ENCODE measurements at regions not wholly inside any gene's neighbourhood (a gene's known extent, or its start where the extent isn't known, plus 50 kb on each side); places are given as distances from the start of the nearest gene placed in this dataset.

GRCh38 chrX:39576041-39576872 lies 521.5 kb downstream of the BCOR start:
- Histone ChIP-seq H3K4me3 (ENCODE audit: low read length) (no peak overlapping the region), H3K27me3 (ENCODE audit: insufficient read depth, low read length) (no peaks in the 10 kb centered on the region), H3K9me3 (ENCODE audit: insufficient read depth, low read depth, low read length) (no peaks in the 10 kb centered on the region), H3K4me1 (ENCODE audit: insufficient read depth, low read length) (no peaks in the 10 kb centered on the region), H3K36me3 (ENCODE audit: insufficient read depth, low read length) (no peaks in the 10 kb centered on the region), H3K9ac (ENCODE audit: low read depth, low read length) (no peak overlapping the region), H3K27ac (ENCODE audit: low read depth, low read length) (no peak overlapping the region)
- 76% methylated on average over 28 of the region's 28 CpGs for WGBS

- Histone ChIP-seq H3K9me3 (ENCODE audit: insufficient read depth, low read depth, low read length) (no peaks in the 10 kb centered on the region), H3K4me3 (ENCODE audit: low read length) (no peak overlapping the region), H3K36me3 (ENCODE audit: insufficient read depth, low read length) (no peaks in the 10 kb centered on the region), H3K4me1 (ENCODE audit: insufficient read depth, low read length) (no peaks in the 10 kb centered on the region), H3K27ac (ENCODE audit: low read depth, low read length) (no peak overlapping the region), H3K9ac (ENCODE audit: low read depth, low read length) (no peak overlapping the region), H3K27me3 (ENCODE audit: insufficient read depth, low read length) (no peaks in the 10 kb centered on the region)
- 82% methylated on average over 10 of the region's 13 CpGs for WGBS
Observed at GRCh38 chrX:39577206-39577984, 520.4 kb downstream of the BCOR start.

- Histone ChIP-seq H3K36me3 (ENCODE audit: insufficient read depth, low read length) (no peaks in the 10 kb centered on the region), H3K9me3 (ENCODE audit: insufficient read depth, low read depth, low read length) (no peaks in the 10 kb centered on the region), H3K27ac (ENCODE audit: low read depth, low read length) (no peak overlapping the region), H3K4me3 (ENCODE audit: low read length) (no peak overlapping the region), H3K4me1 (ENCODE audit: insufficient read depth, low read length) (no peaks in the 10 kb centered on the region), H3K9ac (ENCODE audit: low read depth, low read length) (no peak overlapping the region), H3K27me3 (ENCODE audit: insufficient read depth, low read length) (no peaks in the 10 kb centered on the region)
- 90% methylated on average over 16 of the region's 16 CpGs for WGBS
Observed at GRCh38 chrX:39577985-39578869, 519.5 kb downstream of the BCOR start.

DNA sequence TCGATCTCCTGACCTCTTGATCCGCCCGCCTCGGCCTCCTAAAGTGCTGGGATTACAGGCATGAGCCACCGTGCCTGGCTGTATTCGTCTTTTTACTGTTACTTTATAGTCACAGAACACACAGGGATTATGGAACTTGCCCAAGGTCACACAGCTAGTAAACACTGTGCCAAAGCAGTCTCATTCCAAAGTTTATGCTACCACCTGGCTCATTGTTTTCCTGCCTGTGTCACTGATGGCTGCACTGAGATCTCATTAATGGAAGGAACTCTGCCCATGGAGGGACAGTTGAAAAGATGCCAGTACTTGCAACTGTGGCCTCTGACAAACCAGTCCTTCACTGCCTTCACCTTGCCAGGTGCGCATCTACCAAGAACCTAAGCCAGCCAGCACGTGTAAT lies 517.7 kb downstream of the BCOR start:
- Histone ChIP-seq H3K4me1 (ENCODE audit: insufficient read depth, low read length) (no peaks in the 10 kb centered on the region), H3K36me3 (ENCODE audit: insufficient read depth, low read length) (no peaks in the 10 kb centered on the region), H3K27ac (ENCODE audit: low read depth, low read length) (no peak overlapping the region), H3K9me3 (ENCODE audit: insufficient read depth, low read depth, low read length) (no peaks in the 10 kb centered on the region), H3K4me3 (ENCODE audit: low read length) (no peak overlapping the region), H3K27me3 (ENCODE audit: insufficient read depth, low read length) (no peaks in the 10 kb centered on the region), H3K9ac (ENCODE audit: low read depth, low read length) (no peak overlapping the region)
- WGBS = 94% methylated on average over 8 of the region's 8 CpGs

- no peak overlapping the region for H3K9ac ChIP-seq (ENCODE audit: low read depth, low read length)
- WGBS = 85% methylated on average over 3 of the region's 3 CpGs
Observed at GRCh38 chrX:39581411-39581810, 516.3 kb downstream of the BCOR start.

GRCh38 chrX:39582091-39582490 lies 515.7 kb downstream of the BCOR start:
- Histone ChIP-seq H3K9me3 (ENCODE audit: insufficient read depth, low read depth, low read length) (no peaks in the 10 kb centered on the region), H3K27me3 (ENCODE audit: insufficient read depth, low read length) (no peaks in the 10 kb centered on the region), H3K27ac (ENCODE audit: low read depth, low read length) (no peak overlapping the region), H3K4me1 (ENCODE audit: insufficient read depth, low read length) (no peaks in the 10 kb centered on the region), H3K36me3 (ENCODE audit: insufficient read depth, low read length) (no peaks in the 10 kb centered on the region), H3K4me3 (ENCODE audit: low read length) (no peak overlapping the region), H3K9ac (ENCODE audit: low read depth, low read length) (no peak overlapping the region)
- 94% methylated on average over 3 of the region's 3 CpGs for WGBS

More at GRCh38 chrX:39581411-39581810, 516.3 kb downstream of the BCOR start:
- H3K36me3 ChIP-seq (ENCODE audit: insufficient read depth, low read length) = no peaks in the 10 kb centered on the region
- no peaks in the 10 kb centered on the region for H3K27me3 ChIP-seq (ENCODE audit: insufficient read depth, low read length)
- no peaks in the 10 kb centered on the region for H3K9me3 ChIP-seq (ENCODE audit: insufficient read depth, low read depth, low read length)
- no peaks in the 10 kb centered on the region for H3K4me1 ChIP-seq (ENCODE audit: insufficient read depth, low read length)
- no peak overlapping the region for H3K27ac ChIP-seq (ENCODE audit: low read depth, low read length)
- H3K4me3 ChIP-seq (ENCODE audit: low read length) = no peak overlapping the region

DNA sequence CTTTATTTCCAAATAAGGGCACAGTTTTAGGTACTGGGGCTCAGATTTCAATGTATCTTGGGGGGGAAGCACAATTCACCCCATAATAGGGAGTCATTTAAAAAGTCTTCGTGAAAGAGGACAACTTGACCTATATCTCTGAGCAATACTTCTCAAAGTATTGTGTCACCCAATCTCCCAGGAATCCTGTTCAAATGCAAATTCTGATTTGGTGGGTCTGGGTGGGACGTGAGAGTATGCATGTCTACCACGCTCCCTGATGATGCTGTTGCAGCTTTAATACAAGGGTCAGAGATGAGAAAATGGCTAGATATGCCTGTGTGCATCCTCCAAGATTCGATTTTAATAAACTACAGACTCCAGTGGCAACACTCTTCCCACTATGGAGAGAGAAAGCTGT lies 514.8 kb downstream of the BCOR start:
- Histone ChIP-seq H3K9ac (ENCODE audit: low read depth, low read length) (no peak overlapping the region), H3K36me3 (ENCODE audit: insufficient read depth, low read length) (no peaks in the 10 kb centered on the region), H3K27me3 (ENCODE audit: insufficient read depth, low read length) (no peaks in the 10 kb centered on the region), H3K4me3 (ENCODE audit: low read length) (no peak overlapping the region), H3K4me1 (ENCODE audit: insufficient read depth, low read length) (no peaks in the 10 kb centered on the region), H3K9me3 (ENCODE audit: insufficient read depth, low read depth, low read length) (no peaks in the 10 kb centered on the region), H3K27ac (ENCODE audit: low read depth, low read length) (no peak overlapping the region)
- 64% methylated on average over 2 of the region's 4 CpGs for WGBS

GRCh38 chrX:39585808-39586207 lies 511.9 kb downstream of the BCOR start:
- no peaks in the 10 kb centered on the region for H3K4me1 ChIP-seq (ENCODE audit: insufficient read depth, low read length)
- no peaks in the 10 kb centered on the region for H3K27me3 ChIP-seq (ENCODE audit: insufficient read depth, low read length)
- no peaks in the 10 kb centered on the region for H3K9me3 ChIP-seq (ENCODE audit: insufficient read depth, low read depth, low read length)
- no peaks in the 10 kb centered on the region for H3K36me3 ChIP-seq (ENCODE audit: insufficient read depth, low read length)
- 99% methylated on average over 3 of the region's 3 CpGs for WGBS
- H3K9ac ChIP-seq (ENCODE audit: low read depth, low read length) = no peak overlapping the region
- H3K4me3 ChIP-seq (ENCODE audit: low read length) = no peak overlapping the region
- H3K27ac ChIP-seq (ENCODE audit: low read depth, low read length) = no peak overlapping the region

- no peaks in the 10 kb centered on the region for H3K36me3 ChIP-seq (ENCODE audit: insufficient read depth, low read length)
Observed at GRCh38 chrX:39586359-39586758, 511.4 kb downstream of the BCOR start.

DNA sequence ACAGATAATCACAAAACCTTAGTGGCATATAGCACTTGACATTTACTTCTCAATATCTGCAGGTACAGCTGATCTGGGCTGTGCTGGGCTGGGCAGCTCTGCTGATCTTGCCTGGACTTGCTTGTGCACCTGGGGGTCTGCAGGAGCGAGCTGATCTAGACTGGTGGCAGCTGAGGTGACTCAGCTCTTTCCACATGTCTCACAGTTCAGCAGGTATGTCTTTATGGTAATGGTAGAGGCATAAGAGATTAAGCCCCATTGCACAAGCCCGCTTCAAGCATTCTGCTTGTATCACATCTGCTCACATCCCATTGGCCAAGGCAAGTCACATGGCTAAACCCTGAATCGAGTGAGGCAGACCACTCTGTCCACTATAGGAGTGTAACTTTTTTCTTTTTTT lies 506.7 kb downstream of the BCOR start:
- H3K9me3 ChIP-seq (ENCODE audit: insufficient read depth, low read depth, low read length) = no peaks in the 10 kb centered on the region
- 89% methylated on average over 3 of the region's 3 CpGs for WGBS

More at GRCh38 chrX:39586359-39586758, 511.4 kb downstream of the BCOR start:
- Histone ChIP-seq H3K4me1 (ENCODE audit: insufficient read depth, low read length) (no peaks in the 10 kb centered on the region), H3K9ac (ENCODE audit: low read depth, low read length) (no peak overlapping the region), H3K9me3 (ENCODE audit: insufficient read depth, low read depth, low read length) (no peaks in the 10 kb centered on the region), H3K27me3 (ENCODE audit: insufficient read depth, low read length) (no peaks in the 10 kb centered on the region), H3K4me3 (ENCODE audit: low read length) (no peak overlapping the region), H3K27ac (ENCODE audit: low read depth, low read length) (no peak overlapping the region)
- WGBS = 93% methylated on average over 4 of the region's 4 CpGs

DNA sequence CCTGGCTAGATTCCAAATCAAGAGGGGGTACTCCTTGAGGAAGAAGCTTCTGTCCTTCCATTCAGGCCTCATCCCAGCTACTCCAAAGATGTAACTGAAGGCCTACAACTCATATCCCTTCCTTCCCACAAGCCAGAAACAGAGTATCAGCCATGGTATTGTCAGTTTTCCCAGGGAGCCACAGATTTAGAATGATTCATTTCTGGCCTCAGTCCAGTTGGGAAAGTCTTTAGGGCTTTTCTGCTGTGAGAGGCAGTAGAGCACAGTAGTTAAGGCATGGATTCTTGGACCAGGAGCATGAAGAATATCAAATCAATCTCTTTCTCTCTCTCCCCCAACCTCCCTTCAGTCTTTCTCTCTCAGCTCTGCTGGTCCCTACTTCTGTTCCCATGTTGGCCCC lies 505.0 kb downstream of the BCOR start:
- no peaks in the 10 kb centered on the region for H3K27me3 ChIP-seq (ENCODE audit: insufficient read depth, low read length)
- no peak overlapping the region for H3K4me3 ChIP-seq (ENCODE audit: low read length)
- H3K27ac ChIP-seq (ENCODE audit: low read depth, low read length) = no peak overlapping the region
- H3K9ac ChIP-seq (ENCODE audit: low read depth, low read length) = no peak overlapping the region
- no peaks in the 10 kb centered on the region for H3K36me3 ChIP-seq (ENCODE audit: insufficient read depth, low read length)
- no peaks in the 10 kb centered on the region for H3K4me1 ChIP-seq (ENCODE audit: insufficient read depth, low read length)
- H3K9me3 ChIP-seq (ENCODE audit: insufficient read depth, low read depth, low read length) = no peaks in the 10 kb centered on the region

More for the DNA sequence above, 506.7 kb downstream of the BCOR start:
- no peak overlapping the region for H3K27ac ChIP-seq (ENCODE audit: low read depth, low read length)
- no peaks in the 10 kb centered on the region for H3K4me1 ChIP-seq (ENCODE audit: insufficient read depth, low read length)
- no peak overlapping the region for H3K4me3 ChIP-seq (ENCODE audit: low read length)
- no peaks in the 10 kb centered on the region for H3K27me3 ChIP-seq (ENCODE audit: insufficient read depth, low read length)
- H3K9ac ChIP-seq (ENCODE audit: low read depth, low read length) = no peak overlapping the region
- H3K36me3 ChIP-seq (ENCODE audit: insufficient read depth, low read length) = no peaks in the 10 kb centered on the region

Data from HUES64 (cell line).